Muscle of leg (tissue), 3 donors: ENCODE measurements at regions not wholly inside any gene's neighbourhood (a gene's known extent, or its start where the extent isn't known, plus 50 kb on each side); places are given as distances from the start of the nearest gene placed in this dataset.

Source experiments
- DNase-seq: peaks from one replicate; pipeline ENCODE4 v3.0.0; 2013
- H3K27ac ChIP-seq: one replicate; pipeline ENCODE4 v1.5.1; 2013; ENCODE audit warnings: mild to moderate bottlenecking, low read length, control low read depth
- H3K27me3 ChIP-seq: one replicate; pipeline ENCODE4 v1.6.1; 2013; ENCODE audit warnings: low read length; ENCODE audit not compliant: control insufficient read depth, insufficient read depth
- H3K36me3 ChIP-seq: one replicate; pipeline ENCODE4 v1.6.1; 2013; ENCODE audit warnings: low read length; ENCODE audit not compliant: control insufficient read depth, insufficient read depth
- H3K4me1 ChIP-seq: one replicate; pipeline ENCODE4 v1.6.1; 2013; ENCODE audit warnings: low read length; ENCODE audit not compliant: control insufficient read depth, insufficient read depth
- H3K4me3 ChIP-seq: one replicate; pipeline ENCODE4 v1.5.1; 2013; ENCODE audit warnings: low read length, control low read depth
- H3K9me3 ChIP-seq: replicated peaks from 2 replicates; pipeline ENCODE4 v1.6.1; 2013; ENCODE audit warnings: low read depth, low read length; ENCODE audit not compliant: control insufficient read depth
- WGBS: methylation state at CpG from one replicate; pipeline ENCODE4 v1.1.5; 2013; ENCODE audit warnings: missing lambda C conversion rate; ENCODE audit not compliant: insufficient coverage; 5-methylcytosine and 5-hydroxymethylcytosine counted together

GRCh38 chr6:160929361-160929760 lies 62.2 kb upstream of the MAP3K4 start:
- WGBS, result no CpG with 5 or more reads among the region's 3 CpGs
- Histone ChIP-seq H3K4me1 (peaks cover 3% of the 10 kb centered on the region), H3K27me3 (peaks cover 4% of the 10 kb centered on the region), H3K27ac (no peak overlapping the region), H3K9me3 (no peaks in the 10 kb centered on the region), H3K4me3 (no peak overlapping the region), H3K36me3 (no peaks in the 10 kb centered on the region)
- no peak for DNase-seq

- H3K9me3 ChIP-seq, result no peaks in the 10 kb centered on the region
- DNase-seq, result no peak
- WGBS, result 62% methylated on average over 3 of the region's 3 CpGs
- H3K4me1 ChIP-seq, result peaks cover 3% of the 10 kb centered on the region
- no peak overlapping the region for H3K27ac ChIP-seq
- peaks cover 4% of the 10 kb centered on the region for H3K27me3 ChIP-seq
- H3K4me3 ChIP-seq, result no peak overlapping the region
- no peaks in the 10 kb centered on the region for H3K36me3 ChIP-seq
Observed at GRCh38 chr6:160929831-160930230, 61.7 kb upstream of the MAP3K4 start.

- Histone ChIP-seq H3K36me3 (no peaks in the 10 kb centered on the region), H3K27ac (no peak overlapping the region), H3K4me3 (peak overlapping the region; percentile 48), H3K4me1 (peaks cover 3% of the 10 kb centered on the region), H3K9me3 (peaks cover 3% of the 10 kb centered on the region), H3K27me3 (peaks cover 4% of the 10 kb centered on the region)
- 2% methylated on average over 45 of the region's 50 CpGs for WGBS
- DNase-seq, result peak; percentile 83
Observed at GRCh38 chr6:160930547-160931377, 60.8 kb upstream of the MAP3K4 start.

GRCh38 chr6:160931378-160932310 lies 59.9 kb upstream of the MAP3K4 start:
- no peaks in the 10 kb centered on the region for H3K36me3 ChIP-seq
- H3K27me3 ChIP-seq, result peaks cover 4% of the 10 kb centered on the region
- no peak overlapping the region for H3K27ac ChIP-seq
- no peak for DNase-seq
- 28% methylated on average over 8 of the region's 13 CpGs for WGBS
- peaks cover 3% of the 10 kb centered on the region for H3K4me1 ChIP-seq
- peak overlapping the region; percentile 48 for H3K4me3 ChIP-seq
- peaks cover 3% of the 10 kb centered on the region for H3K9me3 ChIP-seq

GRCh38 chr6:160933256-160933655 lies 58.3 kb upstream of the MAP3K4 start:
- Histone ChIP-seq H3K36me3 (no peaks in the 10 kb centered on the region), H3K4me1 (peaks cover 3% of the 10 kb centered on the region), H3K9me3 (peaks cover 3% of the 10 kb centered on the region), H3K27ac (no peak overlapping the region), H3K27me3 (peaks cover 4% of the 10 kb centered on the region), H3K4me3 (no peak overlapping the region)
- 42% methylated on average over 4 of the region's 8 CpGs for WGBS
- no peak for DNase-seq

- H3K4me3 ChIP-seq, result no peak overlapping the region
- H3K4me1 ChIP-seq, result peaks cover 3% of the 10 kb centered on the region
- WGBS, result 81% methylated on average over 3 of the region's 3 CpGs
- no peak overlapping the region for H3K27ac ChIP-seq
- H3K9me3 ChIP-seq, result peaks cover 3% of the 10 kb centered on the region
- H3K36me3 ChIP-seq, result no peaks in the 10 kb centered on the region
- no peak for DNase-seq
- H3K27me3 ChIP-seq, result peaks cover 4% of the 10 kb centered on the region
Observed at GRCh38 chr6:160934157-160934556, 57.4 kb upstream of the MAP3K4 start.

- no peak for DNase-seq
- Histone ChIP-seq H3K4me3 (no peak overlapping the region), H3K9me3 (peaks cover 2% of the 10 kb centered on the region), H3K4me1 (no peaks in the 10 kb centered on the region), H3K27ac (no peak overlapping the region), H3K27me3 (no peaks in the 10 kb centered on the region), H3K36me3 (no peaks in the 10 kb centered on the region)
- WGBS, result 84% methylated on average over 4 of the region's 4 CpGs
Observed at GRCh38 chr6:160940197-160940596, 51.4 kb upstream of the MAP3K4 start.
